Mesothelial cell of epicardium (in vitro differentiated cells): ENCODE measurements at regions not wholly inside any gene's neighbourhood (a gene's known extent, or its start where the extent isn't known, plus 50 kb on each side); places are given as distances from the start of the nearest gene placed in this dataset.

ENCODE experiments used
- DNase-seq, 2 experiments: peaks; one replicate each; pipeline ENCODE4 v3.0.0; 2021; ENCODE audit warnings: low spot score in 2 of 2; ENCODE audit not compliant: unreplicated experiment in 2 of 2
- H3K27ac Mint-ChIP-seq: 2 replicates; pipeline ENCODE4 v1.8.0; 2021; ENCODE audit warnings: mixed read lengths
- H3K27me3 Mint-ChIP-seq: 2 replicates; pipeline ENCODE4 v1.8.0; 2021; ENCODE audit warnings: low read depth, mixed read lengths
- H3K36me3 Mint-ChIP-seq: 2 replicates; pipeline ENCODE4 v1.8.0; 2021; ENCODE audit warnings: mixed read lengths
- H3K4me1 Mint-ChIP-seq: 2 replicates; pipeline ENCODE4 v1.8.0; 2021; ENCODE audit warnings: mixed read lengths
- H3K4me3 Mint-ChIP-seq: 2 replicates; pipeline ENCODE4 v1.8.0; 2021; ENCODE audit warnings: mild to moderate bottlenecking, moderate library complexity, mixed read lengths
- H3K9me3 Mint-ChIP-seq: 2 replicates; pipeline ENCODE4 v1.8.0; 2021; ENCODE audit warnings: mixed read lengths
- TF ChIP-seq, protein P1 (sequence below): fragments of 200-600 bp; sonication (generic); IDR thresholded peaks from one replicate; pipeline ENCODE4 v1.5.0; 2021; ENCODE audit warnings: antibody characterized with exemption; ENCODE audit not compliant: unreplicated experiment

GRCh38 chr15:45962733-45963132 is 327.9 kb downstream of the SQOR start:
- TF ChIP-seq, protein P1, sequence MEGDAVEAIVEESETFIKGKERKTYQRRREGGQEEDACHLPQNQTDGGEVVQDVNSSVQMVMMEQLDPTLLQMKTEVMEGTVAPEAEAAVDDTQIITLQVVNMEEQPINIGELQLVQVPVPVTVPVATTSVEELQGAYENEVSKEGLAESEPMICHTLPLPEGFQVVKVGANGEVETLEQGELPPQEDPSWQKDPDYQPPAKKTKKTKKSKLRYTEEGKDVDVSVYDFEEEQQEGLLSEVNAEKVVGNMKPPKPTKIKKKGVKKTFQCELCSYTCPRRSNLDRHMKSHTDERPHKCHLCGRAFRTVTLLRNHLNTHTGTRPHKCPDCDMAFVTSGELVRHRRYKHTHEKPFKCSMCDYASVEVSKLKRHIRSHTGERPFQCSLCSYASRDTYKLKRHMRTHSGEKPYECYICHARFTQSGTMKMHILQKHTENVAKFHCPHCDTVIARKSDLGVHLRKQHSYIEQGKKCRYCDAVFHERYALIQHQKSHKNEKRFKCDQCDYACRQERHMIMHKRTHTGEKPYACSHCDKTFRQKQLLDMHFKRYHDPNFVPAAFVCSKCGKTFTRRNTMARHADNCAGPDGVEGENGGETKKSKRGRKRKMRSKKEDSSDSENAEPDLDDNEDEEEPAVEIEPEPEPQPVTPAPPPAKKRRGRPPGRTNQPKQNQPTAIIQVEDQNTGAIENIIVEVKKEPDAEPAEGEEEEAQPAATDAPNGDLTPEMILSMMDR, result no peak
- H3K4me3 Mint-ChIP-seq, result no peak overlapping the region
- no peaks in the 10 kb centered on the region for H3K4me1 Mint-ChIP-seq
- H3K27me3 Mint-ChIP-seq, result no peaks in the 10 kb centered on the region
- no peaks in the 10 kb centered on the region for H3K36me3 Mint-ChIP-seq
- peaks cover 36% of the 10 kb centered on the region for H3K9me3 Mint-ChIP-seq
- H3K27ac Mint-ChIP-seq, result no peak overlapping the region
- DNase-seq, result no peak

DNA sequence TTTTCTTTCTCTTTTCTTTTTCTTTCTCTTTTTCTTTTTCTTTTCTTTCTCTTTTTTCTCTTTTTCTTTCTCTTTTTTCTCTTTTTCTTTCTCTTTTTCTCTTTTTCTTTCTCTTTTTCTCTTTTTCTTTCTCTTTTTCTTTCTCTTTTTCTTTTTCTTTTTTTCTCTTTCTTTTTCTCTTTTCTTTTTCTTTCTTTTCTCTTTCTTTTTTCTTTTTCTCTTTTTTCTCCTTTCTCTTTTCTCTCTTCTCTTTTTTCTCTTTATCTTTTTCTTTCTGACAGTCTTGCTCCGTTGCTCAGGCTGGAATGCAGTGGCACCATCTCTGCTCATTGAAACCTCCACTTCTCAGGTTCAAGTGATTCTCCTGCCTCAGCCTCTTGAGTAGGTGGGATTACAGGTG is 335.7 kb downstream of the SQOR start:
- Mint-ChIP-seq H3K4me1 (no peaks in the 10 kb centered on the region), H3K27me3 (peaks cover 4% of the 10 kb centered on the region), H3K27ac (no peak overlapping the region), H3K4me3 (no peak overlapping the region), H3K36me3 (no peaks in the 10 kb centered on the region), H3K9me3 (peaks cover 12% of the 10 kb centered on the region)
- DNase-seq, result no peak
- TF ChIP-seq, protein P1, result no peak

GRCh38 chr15:45980366-45980765 is 345.5 kb downstream of the SQOR start:
- no peaks in the 10 kb centered on the region for H3K36me3 Mint-ChIP-seq
- no peak overlapping the region for H3K4me3 Mint-ChIP-seq
- no peaks in the 10 kb centered on the region for H3K4me1 Mint-ChIP-seq
- no peak for DNase-seq
- H3K27me3 Mint-ChIP-seq, result no peaks in the 10 kb centered on the region
- TF ChIP-seq, protein P1, result no peak
- peaks cover 4% of the 10 kb centered on the region for H3K9me3 Mint-ChIP-seq
- H3K27ac Mint-ChIP-seq, result no peak overlapping the region

- no peak for DNase-seq
- Mint-ChIP-seq H3K27ac (no peak overlapping the region), H3K4me1 (no peaks in the 10 kb centered on the region), H3K36me3 (no peaks in the 10 kb centered on the region), H3K9me3 (peaks cover 15% of the 10 kb centered on the region), H3K27me3 (no peaks in the 10 kb centered on the region), H3K4me3 (no peak overlapping the region)
- TF ChIP-seq, protein P1, result no peak
Measured at GRCh38 chr15:45981625-45982024, 346.8 kb downstream of the SQOR start.

- Mint-ChIP-seq H3K9me3 (peaks cover 26% of the 10 kb centered on the region), H3K4me3 (no peak overlapping the region), H3K27ac (no peak overlapping the region), H3K4me1 (no peaks in the 10 kb centered on the region), H3K27me3 (peaks cover 8% of the 10 kb centered on the region), H3K36me3 (no peaks in the 10 kb centered on the region)
- no peak for DNase-seq
- TF ChIP-seq, protein P1, result no peak
Measured at GRCh38 chr15:45991863-45992262, 357.0 kb downstream of the SQOR start.

DNA sequence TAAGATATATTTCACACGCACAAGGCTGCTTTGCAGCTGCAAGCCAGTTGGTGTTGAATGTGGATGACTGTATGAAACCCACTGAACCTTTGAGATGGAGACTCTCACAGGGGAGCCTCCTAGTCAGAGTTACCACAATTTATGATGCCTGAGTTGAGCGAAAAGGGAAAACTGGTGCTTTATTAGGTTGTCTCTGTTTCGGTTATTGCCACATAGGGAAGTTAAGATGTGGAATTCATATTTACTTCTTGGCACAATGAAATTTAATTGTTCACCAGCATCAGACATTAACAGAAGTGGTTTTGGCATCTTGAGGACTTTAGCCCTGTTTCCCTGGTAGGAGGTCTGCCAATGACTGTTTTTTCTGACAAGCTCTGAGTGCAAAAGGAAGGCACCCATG is 358.2 kb downstream of the SQOR start:
- Mint-ChIP-seq H3K27me3 (peaks cover 8% of the 10 kb centered on the region), H3K9me3 (peaks cover 14% of the 10 kb centered on the region)
- TF ChIP-seq, protein P1, result no peak

More for the DNA sequence above, 358.2 kb downstream of the SQOR start:
- no peaks in the 10 kb centered on the region for H3K36me3 Mint-ChIP-seq
- no peak overlapping the region for H3K27ac Mint-ChIP-seq
- no peaks in the 10 kb centered on the region for H3K4me1 Mint-ChIP-seq
- no peak for DNase-seq
- H3K4me3 Mint-ChIP-seq, result no peak overlapping the region
